Neutrophil (primary cell): ENCODE measurements at regions not wholly inside any gene's neighbourhood (a gene's known extent, or its start where the extent isn't known, plus 50 kb on each side); places are given as distances from the start of the nearest gene placed in this dataset.
"Not testable (repeated sequence)": the region's sequence is repeated elsewhere in the genome, so short reads cannot be mapped to it uniquely, and the experiment has no call there.

Source experiments
- H3K27ac ChIP-seq: fragments of 200-600 bp; sonication (generic); 2 replicates; pipeline ENCODE4 v1.5.1; 2016; ENCODE audit warnings: mild to moderate bottlenecking, moderate library complexity
- H3K27me3 ChIP-seq: fragments of 200-600 bp; sonication (generic); 2 replicates; pipeline ENCODE4 v1.6.0; 2016; ENCODE audit warnings: mild to moderate bottlenecking
- H3K36me3 ChIP-seq: fragments of 200-600 bp; sonication (generic); 2 replicates; pipeline ENCODE4 v1.5.1; 2017
- H3K4me1 ChIP-seq, 2 experiments: fragments of 200-600 bp in 1 of 2; sonication (generic) in 1 of 2; 1 replicate in 1 of 2; 2 replicates in 1 of 2; pipeline versions ENCODE4 v1.5.1 to v1.6.1; 2013 to 2016; ENCODE audit warnings: low read depth in 1 of 2, low read length in 1 of 2, mild to moderate bottlenecking in 1 of 2, moderate library complexity in 1 of 2; ENCODE audit not compliant: control insufficient read depth in 1 of 2, insufficient read depth in 1 of 2
- H3K4me3 ChIP-seq, 2 experiments: fragments of 200-600 bp in 1 of 2; sonication (generic) in 1 of 2; 1 replicate in 1 of 2; 2 replicates in 1 of 2; pipeline ENCODE4 v1.5.1; 2013 to 2016; ENCODE audit warnings: low read depth in 1 of 2, low read length in 1 of 2, mild to moderate bottlenecking in 1 of 2, moderate library complexity in 1 of 2
- H3K9me3 ChIP-seq: fragments of 200-600 bp; sonication (generic); 2 replicates; pipeline ENCODE4 v1.5.1; 2016
- TF ChIP-seq, protein P1 (sequence below): fragments of 200-600 bp; sonication (generic); IDR thresholded peaks from 2 replicates; pipeline ENCODE4 v1.5.1; 2016; ENCODE audit warnings: antibody characterized with exemption

DNA sequence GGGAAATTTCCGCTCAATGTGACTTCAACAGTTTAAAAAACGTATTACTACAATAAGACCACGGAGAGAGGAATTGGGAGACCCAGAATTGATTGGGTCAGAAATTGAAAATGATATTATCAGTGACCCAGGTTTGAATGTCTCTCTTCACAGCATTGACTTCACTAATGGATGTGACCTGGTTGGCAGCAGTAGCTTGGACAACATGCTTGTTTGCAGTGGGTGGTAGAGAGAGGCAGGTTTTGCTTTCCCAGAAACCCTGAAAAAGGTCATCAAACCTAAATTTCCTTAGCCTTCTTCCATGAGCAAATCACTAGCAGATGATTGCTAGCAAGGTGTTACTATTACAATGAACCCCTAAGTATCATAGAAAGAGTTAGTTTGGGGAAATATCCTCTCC, 89.7 kb upstream of the ANTXRL start:
- Histone ChIP-seq H3K4me1 (no peaks in the 10 kb centered on the region), H3K27me3 (no peaks in the 10 kb centered on the region), H3K36me3 (no peaks in the 10 kb centered on the region), H3K9me3 (no peaks in the 10 kb centered on the region), H3K4me3 (no peak overlapping the region), H3K27ac (no peak overlapping the region)
- TF ChIP-seq, protein P1, sequence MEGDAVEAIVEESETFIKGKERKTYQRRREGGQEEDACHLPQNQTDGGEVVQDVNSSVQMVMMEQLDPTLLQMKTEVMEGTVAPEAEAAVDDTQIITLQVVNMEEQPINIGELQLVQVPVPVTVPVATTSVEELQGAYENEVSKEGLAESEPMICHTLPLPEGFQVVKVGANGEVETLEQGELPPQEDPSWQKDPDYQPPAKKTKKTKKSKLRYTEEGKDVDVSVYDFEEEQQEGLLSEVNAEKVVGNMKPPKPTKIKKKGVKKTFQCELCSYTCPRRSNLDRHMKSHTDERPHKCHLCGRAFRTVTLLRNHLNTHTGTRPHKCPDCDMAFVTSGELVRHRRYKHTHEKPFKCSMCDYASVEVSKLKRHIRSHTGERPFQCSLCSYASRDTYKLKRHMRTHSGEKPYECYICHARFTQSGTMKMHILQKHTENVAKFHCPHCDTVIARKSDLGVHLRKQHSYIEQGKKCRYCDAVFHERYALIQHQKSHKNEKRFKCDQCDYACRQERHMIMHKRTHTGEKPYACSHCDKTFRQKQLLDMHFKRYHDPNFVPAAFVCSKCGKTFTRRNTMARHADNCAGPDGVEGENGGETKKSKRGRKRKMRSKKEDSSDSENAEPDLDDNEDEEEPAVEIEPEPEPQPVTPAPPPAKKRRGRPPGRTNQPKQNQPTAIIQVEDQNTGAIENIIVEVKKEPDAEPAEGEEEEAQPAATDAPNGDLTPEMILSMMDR = no peak

DNA sequence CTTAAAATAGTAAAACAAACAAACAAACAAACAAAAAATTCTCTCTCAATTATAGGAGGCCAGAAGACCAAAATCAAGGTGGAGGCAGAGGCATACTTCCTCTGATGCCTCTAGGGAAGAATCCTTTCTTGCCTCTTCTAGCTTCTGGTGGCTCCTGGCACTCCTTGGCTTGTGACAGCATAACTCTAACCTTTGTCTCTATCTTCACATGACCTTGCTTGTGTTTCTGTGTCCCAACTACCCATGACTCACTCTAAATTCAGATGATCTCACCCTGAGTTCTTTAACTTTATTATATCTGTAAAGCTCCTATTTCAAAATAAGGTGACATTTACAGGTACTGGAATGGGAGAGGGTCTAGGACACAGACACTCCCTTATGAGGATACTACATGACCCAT, 88.3 kb upstream of the ANTXRL start:
- Histone ChIP-seq H3K27me3 (no peaks in the 10 kb centered on the region), H3K4me3 (no peak overlapping the region), H3K9me3 (no peaks in the 10 kb centered on the region), H3K36me3 (no peaks in the 10 kb centered on the region), H3K4me1 (no peaks in the 10 kb centered on the region), H3K27ac (no peak overlapping the region)
- TF ChIP-seq, protein P1 = no peak

DNA sequence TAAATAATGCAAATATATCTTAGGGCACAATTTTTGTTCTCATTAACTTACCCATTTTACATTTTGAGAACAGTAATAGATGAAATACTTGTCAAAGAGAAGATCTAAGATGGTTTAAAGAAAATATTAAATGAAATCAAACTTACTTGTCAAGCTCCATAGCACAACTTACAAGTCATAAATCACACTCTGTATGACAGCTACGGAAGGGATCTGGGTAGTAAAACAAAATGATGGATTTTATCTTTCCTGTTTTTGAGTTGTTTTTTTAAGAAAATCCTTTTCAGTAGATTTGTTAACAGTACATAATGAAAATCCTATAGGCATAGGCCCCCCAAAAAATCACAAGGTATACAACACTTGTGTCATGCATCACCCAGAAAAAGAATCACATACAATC, 84.4 kb upstream of the ANTXRL start:
- not testable (repeated sequence) for H3K27me3 ChIP-seq, H3K27ac ChIP-seq, H3K4me3 ChIP-seq

DNA sequence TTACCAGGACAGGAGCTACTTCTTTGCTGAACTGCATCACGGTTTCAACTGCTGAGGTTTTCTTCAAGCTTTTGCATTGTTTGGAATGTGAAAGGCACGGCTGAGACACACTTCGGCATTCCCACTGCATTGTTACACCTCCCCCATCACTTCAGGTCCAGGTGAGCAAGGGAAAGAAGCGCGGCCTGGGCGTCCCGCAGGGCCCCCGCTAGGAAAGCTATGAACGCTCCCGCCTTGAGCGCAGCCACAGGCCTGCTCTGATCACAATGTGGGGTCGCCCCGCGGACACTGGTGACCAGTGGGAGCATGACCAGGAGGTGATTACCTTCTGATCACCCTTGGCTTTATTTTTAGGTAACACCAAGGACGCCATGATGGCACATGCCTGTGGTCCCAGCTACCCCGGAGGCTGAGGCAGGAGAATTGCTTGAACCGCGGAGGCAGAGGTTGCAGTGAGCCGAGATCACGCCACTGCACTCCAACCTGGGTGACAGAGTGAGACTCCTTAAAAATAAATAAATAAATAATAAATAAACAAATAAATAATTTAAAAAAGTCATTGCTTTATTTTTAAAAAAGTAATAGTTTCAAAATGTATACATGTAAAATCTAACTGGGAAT, 82.2 kb upstream of the ANTXRL start:
- not testable (repeated sequence) for H3K4me3 ChIP-seq, H3K27ac ChIP-seq, H3K4me1 ChIP-seq, H3K9me3 ChIP-seq, H3K36me3 ChIP-seq, H3K27me3 ChIP-seq

More for the DNA sequence above, 84.4 kb upstream of the ANTXRL start:
- not testable (repeated sequence) for H3K36me3 ChIP-seq, H3K9me3 ChIP-seq, H3K4me1 ChIP-seq

DNA sequence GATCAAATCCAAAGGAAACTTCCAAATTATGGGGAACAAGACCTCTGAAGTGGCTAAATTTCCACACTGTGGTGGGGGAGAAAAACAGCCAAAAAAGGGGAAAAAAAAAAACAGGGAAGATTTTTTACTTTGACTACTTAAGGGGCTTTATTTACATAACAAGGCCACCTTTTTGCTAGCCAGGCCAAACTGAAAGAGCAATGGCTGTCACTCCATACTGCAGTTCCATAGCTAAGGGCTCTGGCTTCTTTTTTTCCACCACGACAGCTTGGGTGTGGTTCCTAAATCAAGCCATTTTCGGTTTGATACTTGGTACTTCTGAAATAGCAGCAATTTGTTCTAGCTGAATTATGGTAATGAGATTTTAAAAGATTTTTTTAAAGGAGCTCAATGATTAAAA, 76.4 kb upstream of the ANTXRL start:
- H3K9me3 ChIP-seq, H3K4me3 ChIP-seq, H3K27me3 ChIP-seq, H3K4me1 ChIP-seq, H3K36me3 ChIP-seq, H3K27ac ChIP-seq: not testable (repeated sequence)

DNA sequence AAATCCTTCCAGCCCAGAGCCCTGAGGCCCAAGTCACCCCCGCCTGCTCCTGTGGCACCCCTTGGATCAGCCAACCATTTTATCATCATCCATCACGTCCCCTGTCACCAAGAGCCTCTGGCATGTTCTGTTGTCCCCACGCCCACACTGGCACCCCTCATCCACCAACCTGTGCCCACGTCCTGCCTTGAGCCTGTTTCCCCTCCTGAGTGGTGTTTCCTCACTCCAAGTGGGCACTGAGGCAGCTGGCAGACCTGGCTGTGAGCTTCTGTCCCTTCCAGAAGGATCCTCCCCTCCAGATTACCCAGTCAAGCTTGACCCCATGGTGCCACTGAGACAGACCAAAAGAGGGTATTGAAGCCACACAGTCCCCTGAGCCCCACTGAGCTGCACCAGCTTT, 71.4 kb upstream of the ANTXRL start:
- Histone ChIP-seq H3K4me1 (no peaks in the 10 kb centered on the region), H3K4me3 (no peak overlapping the region), H3K27ac (no peak overlapping the region), H3K36me3 (no peaks in the 10 kb centered on the region), H3K9me3 (no peaks in the 10 kb centered on the region), H3K27me3 (no peaks in the 10 kb centered on the region)
- TF ChIP-seq, protein P1 = no peak

DNA sequence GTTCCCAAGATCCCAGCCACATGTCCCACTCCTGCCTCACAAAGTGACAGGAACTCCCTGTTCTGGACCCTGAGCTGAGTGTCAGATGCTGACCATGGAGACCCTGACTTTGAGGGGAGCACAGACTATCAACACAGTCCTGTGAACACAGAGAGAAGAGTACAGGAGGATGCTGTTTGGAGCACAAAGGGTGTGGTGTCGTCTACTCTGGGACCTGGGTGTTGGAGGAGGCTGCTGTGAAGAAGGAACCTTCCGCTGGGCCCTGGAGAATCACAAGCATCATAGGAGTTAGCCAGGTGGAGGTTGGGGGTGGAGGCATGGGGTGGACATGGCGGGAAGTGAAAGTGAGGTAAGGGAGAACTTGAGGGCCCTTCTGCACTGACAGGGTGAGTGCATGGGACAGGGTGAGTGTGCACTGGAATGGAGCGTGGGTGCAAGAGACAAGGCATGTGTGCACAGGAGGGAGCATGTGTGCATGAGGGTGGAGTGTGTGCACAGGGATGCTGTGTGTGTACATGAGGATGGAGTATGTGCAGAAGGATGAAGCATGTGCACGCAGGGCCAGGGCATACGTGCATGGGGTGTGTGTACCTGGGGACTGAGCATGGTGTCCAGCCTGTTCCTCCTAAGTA, 70.7 kb upstream of the ANTXRL start:
- Histone ChIP-seq H3K9me3 (no peaks in the 10 kb centered on the region), H3K36me3 (no peaks in the 10 kb centered on the region), H3K27me3 (no peaks in the 10 kb centered on the region)

More for the DNA sequence above, 70.7 kb upstream of the ANTXRL start:
- Histone ChIP-seq H3K27ac (no peak overlapping the region), H3K4me3 (no peak overlapping the region), H3K4me1 (no peaks in the 10 kb centered on the region)
- TF ChIP-seq, protein P1 = no peak
